Muscle layer of duodenum (tissue), 2 donors: ENCODE measurements at regions not wholly inside any gene's neighbourhood (a gene's known extent, or its start where the extent isn't known, plus 50 kb on each side); places are given as distances from the start of the nearest gene placed in this dataset.

Source experiments
- H3K27ac ChIP-seq: one replicate; pipeline ENCODE4 v1.7.0; 2013; ENCODE audit warnings: mild to moderate bottlenecking, low read length
- H3K27me3 ChIP-seq: one replicate; pipeline ENCODE4 v1.7.0; 2013; ENCODE audit warnings: low read depth, mild to moderate bottlenecking, control low read depth, low read length
- H3K36me3 ChIP-seq, 2 donors: one replicate each; pipeline ENCODE4 v1.7.0; 2013; ENCODE audit warnings: low read length in 2 of 2, control low read depth in 1 of 2, mild to moderate bottlenecking in 1 of 2; ENCODE audit not compliant: insufficient read depth in 2 of 2, control insufficient read depth in 1 of 2
- H3K4me1 ChIP-seq, 2 donors: one replicate each; pipeline ENCODE4 v1.7.0; 2013; ENCODE audit warnings: low read length in 2 of 2, mild to moderate bottlenecking in 2 of 2, control low read depth in 1 of 2, moderate library complexity in 1 of 2; ENCODE audit not compliant: insufficient read depth in 2 of 2, control insufficient read depth in 1 of 2
- H3K4me3 ChIP-seq, 2 donors: one replicate each; pipeline ENCODE4 v1.7.0; 2013; ENCODE audit warnings: low read length in 2 of 2, low read depth in 1 of 2, mild to moderate bottlenecking in 1 of 2
- H3K9me3 ChIP-seq, 2 donors: one replicate each; pipeline ENCODE4 v1.7.0; 2013; ENCODE audit warnings: low read length in 2 of 2, control low read depth in 1 of 2, mild to moderate bottlenecking in 1 of 2; ENCODE audit not compliant: control insufficient read depth in 1 of 2
- donor health status: healthy.

GRCh38 chr3:188082450-188082849, 71.5 kb upstream of the LPP start:
- Histone ChIP-seq H3K4me1 (peaks cover 0 to 4% of the 10 kb centered on the region in 2 donors), H3K4me3 (no peak overlapping the region), H3K27ac (no peak overlapping the region), H3K27me3 (no peaks in the 10 kb centered on the region), H3K36me3 (no peaks in the 10 kb centered on the region), H3K9me3 (no peaks in the 10 kb centered on the region)

DNA sequence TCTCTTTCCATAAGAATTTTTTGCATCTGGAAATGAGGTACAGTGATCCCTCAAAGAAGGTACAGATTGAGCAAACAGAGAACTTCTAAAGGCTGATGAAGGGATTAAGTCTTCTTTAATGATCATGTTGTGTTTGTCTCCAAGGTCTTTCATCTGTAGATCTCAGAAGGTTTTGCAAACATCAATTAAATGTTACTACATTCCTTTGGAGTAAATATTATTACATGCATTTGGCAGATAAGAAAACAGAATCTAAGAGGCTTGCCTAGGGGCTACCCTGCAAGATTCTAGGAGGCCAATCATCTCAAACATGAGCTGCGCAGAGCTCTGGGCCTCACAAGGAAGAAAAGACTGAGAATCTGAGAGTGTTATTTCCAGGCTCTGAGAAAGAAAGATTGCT, 70.9 kb upstream of the LPP start:
- H3K4me1 ChIP-seq, result peaks cover 0 to 4% of the 10 kb centered on the region in 2 donors
- H3K27ac ChIP-seq, result no peak overlapping the region
- H3K27me3 ChIP-seq, result no peaks in the 10 kb centered on the region
- no peaks in the 10 kb centered on the region for H3K36me3 ChIP-seq
- H3K9me3 ChIP-seq, result no peaks in the 10 kb centered on the region
- H3K4me3 ChIP-seq, result no peak overlapping the region

DNA sequence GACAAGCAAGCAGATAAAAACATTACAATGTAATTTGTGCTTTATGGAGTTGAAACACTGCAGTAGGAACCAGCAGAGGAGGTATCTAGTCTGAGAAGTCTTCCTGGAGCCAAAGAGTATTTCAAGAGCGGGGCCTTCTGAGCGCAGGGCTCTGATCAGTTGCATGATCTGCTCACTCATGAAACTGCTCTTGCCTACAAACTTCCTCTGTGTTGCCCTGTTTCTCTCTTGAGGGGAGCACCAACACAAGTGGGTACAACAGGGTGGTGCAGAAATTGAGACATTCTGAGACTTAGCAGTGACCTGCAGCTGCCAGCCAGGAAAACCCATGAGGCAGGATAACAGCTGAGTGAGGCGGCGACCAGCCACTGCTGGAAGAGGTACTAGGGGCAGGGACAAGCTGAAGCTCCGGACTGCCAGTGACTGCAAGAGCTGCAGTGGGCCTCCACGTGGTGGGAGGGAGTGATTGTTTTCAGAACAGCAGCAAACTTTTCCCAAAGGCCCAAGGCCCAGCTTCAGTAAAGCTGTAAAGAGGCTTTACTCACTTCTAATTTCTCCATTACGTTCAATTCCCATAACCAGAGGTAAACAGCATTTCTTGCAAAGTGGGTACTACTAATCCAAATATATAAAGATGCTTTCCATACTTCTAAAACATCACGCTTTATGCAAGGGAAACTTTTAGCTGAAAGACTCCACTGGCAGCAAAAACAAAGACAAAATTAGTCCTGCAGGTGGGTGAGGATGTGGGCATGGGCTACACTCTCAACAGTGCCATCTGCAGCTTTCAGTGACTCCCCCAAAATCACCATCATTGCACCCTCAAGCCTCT, 69.0 kb upstream of the LPP start:
- no peak overlapping the region for H3K4me3 ChIP-seq
- no peak overlapping the region for H3K27ac ChIP-seq
- no peaks in the 10 kb centered on the region for H3K27me3 ChIP-seq
- peaks cover 0 to 4% of the 10 kb centered on the region in 2 donors for H3K4me1 ChIP-seq
- H3K36me3 ChIP-seq, result no peaks in the 10 kb centered on the region
- H3K9me3 ChIP-seq, result no peaks in the 10 kb centered on the region

DNA sequence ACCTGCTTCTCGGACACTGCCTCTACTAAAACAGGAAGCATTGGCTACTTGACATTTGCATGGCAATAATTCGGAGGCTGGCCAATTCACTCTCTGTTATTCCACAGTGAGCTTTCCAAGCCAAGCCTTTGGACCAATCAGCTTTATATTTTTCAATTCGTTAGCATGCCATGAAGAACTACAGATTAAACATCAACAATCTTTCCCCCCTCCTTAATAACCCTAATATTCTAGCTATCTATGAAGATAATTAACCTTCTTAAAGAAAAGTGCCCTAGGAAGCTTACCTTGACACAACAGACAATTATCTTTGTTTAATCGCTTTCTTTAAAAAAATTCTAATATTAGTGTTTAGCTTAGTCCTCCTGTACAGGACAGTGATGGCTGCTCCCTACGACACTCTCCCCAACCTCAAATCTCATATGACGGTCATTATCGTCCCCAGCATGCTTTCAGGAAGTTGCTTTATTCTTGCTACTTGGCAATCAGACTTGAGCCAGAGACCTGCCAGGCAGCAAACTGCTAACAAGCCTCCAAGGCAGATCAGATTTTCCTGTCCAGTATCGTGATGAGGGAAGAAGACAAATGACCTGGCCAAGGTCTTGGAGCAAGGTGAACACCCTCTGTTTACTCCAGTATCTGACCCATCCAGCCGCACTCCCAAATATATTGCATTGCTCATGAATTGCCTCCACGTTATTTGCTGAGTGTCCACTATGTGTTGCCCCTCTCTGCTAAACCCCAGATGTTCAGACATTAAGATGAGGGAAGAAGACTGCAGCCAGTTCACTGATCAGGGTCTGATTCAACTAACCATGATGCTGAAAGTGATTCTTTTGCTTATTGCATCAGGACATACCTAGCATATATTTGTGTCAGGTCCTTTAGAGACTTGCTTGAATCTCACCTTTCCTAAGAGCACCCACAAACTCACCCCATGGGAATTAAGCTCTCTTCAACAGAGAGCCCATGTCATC, 68.1 kb upstream of the LPP start:
- Histone ChIP-seq H3K36me3 (no peaks in the 10 kb centered on the region), H3K4me1 (peaks cover 0 to 4% of the 10 kb centered on the region in 2 donors), H3K9me3 (no peaks in the 10 kb centered on the region), H3K4me3 (no peak overlapping the region), H3K27ac (no peak overlapping the region), H3K27me3 (no peaks in the 10 kb centered on the region)

DNA sequence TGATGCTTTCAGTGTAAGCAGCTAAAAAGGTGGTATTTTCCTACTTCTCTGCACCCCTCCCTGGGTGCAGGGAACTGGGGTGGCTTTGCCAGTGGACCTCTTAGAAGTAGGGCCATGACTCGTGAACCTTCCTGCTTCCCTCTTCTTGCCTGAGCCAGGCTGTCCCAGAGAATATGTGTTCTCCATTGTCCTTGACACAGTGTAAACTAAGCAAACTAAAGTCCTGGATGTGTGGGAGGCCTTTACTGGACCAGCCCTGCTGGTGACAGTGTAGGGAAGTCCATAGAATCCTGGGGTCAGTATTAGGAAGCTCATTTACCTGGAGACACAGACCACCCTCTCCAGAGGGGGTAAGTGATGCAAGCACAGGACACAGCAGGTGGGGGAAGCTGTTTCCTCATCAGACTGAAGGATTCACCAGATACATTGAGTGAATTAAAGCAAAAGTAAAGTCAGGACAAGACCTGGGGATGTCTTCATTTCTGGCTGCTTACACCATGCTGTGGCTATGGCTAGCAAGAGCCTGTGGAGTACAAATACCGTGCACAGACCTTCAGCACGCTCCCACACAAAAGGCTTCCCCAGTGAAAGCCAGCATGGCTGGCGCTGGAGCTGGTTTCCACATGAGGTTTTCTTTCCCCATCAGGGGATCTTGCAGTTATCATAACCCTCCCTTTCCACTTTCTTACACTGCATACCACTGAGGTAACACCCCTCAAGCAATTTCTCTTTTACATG, 64.8 kb upstream of the LPP start:
- Histone ChIP-seq H3K4me1 (no peaks in the 10 kb centered on the region), H3K27ac (no peak overlapping the region), H3K36me3 (no peaks in the 10 kb centered on the region), H3K27me3 (no peaks in the 10 kb centered on the region), H3K9me3 (no peaks in the 10 kb centered on the region), H3K4me3 (no peak overlapping the region)

DNA sequence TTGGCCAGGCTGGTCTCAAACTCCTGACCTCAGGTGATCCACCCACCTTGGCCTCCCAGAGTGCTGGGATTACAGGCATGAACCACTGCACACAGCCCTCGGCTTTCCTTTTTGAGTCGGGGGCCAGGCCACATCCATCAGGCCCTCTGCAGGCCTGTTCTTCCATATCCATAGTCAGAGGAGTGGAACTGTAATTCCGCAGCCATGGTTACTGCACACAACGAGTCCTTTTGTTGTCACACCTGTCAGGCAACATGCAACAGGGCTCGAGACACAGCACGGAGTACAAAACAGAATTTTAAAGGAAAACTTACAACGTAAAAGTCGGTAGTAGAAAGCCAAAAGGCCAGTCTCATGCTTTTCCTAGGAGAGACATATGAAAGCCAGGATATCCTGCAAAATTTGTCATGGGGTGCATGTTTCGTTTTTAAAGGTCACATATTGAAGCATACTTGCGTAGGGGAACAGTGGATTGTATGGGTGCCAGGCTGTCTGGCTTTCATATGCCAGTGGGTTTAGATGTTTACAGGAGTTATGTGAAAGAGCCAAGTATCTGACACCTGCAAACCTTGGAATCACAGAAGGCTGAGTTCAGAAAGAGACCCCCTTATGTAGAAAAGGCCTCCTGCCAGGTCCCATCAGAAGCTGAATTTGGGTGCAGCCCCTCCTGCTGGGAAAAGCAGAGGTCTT, 63.2 kb upstream of the LPP start:
- Histone ChIP-seq H3K4me1 (no peaks in the 10 kb centered on the region), H3K27ac (no peak overlapping the region)

GRCh38 chr3:188091746-188092145, 62.2 kb upstream of the LPP start:
- H3K36me3 ChIP-seq, result no peaks in the 10 kb centered on the region
- no peak overlapping the region for H3K27ac ChIP-seq
- H3K4me1 ChIP-seq, result no peaks in the 10 kb centered on the region
- no peaks in the 10 kb centered on the region for H3K27me3 ChIP-seq
- no peaks in the 10 kb centered on the region for H3K9me3 ChIP-seq
- H3K4me3 ChIP-seq, result no peak overlapping the region

More for the DNA sequence above, 63.2 kb upstream of the LPP start:
- H3K4me3 ChIP-seq, result no peak overlapping the region
- no peaks in the 10 kb centered on the region for H3K9me3 ChIP-seq
- H3K36me3 ChIP-seq, result no peaks in the 10 kb centered on the region
- H3K27me3 ChIP-seq, result no peaks in the 10 kb centered on the region

GRCh38 chr3:188092648-188093047, 61.3 kb upstream of the LPP start:
- H3K4me1 ChIP-seq, result no peaks in the 10 kb centered on the region
- H3K27me3 ChIP-seq, result no peaks in the 10 kb centered on the region
- no peak overlapping the region for H3K4me3 ChIP-seq
- H3K9me3 ChIP-seq, result no peaks in the 10 kb centered on the region
- no peaks in the 10 kb centered on the region for H3K36me3 ChIP-seq
- H3K27ac ChIP-seq, result no peak overlapping the region

GRCh38 chr3:188095431-188095830, 58.5 kb upstream of the LPP start:
- Histone ChIP-seq H3K27me3 (no peaks in the 10 kb centered on the region), H3K9me3 (peaks cover 0 to 1% of the 10 kb centered on the region in 2 donors), H3K4me3 (no peak overlapping the region), H3K4me1 (no peaks in the 10 kb centered on the region), H3K27ac (no peak overlapping the region), H3K36me3 (no peaks in the 10 kb centered on the region)

- Histone ChIP-seq H3K36me3 (no peaks in the 10 kb centered on the region), H3K4me1 (no peaks in the 10 kb centered on the region), H3K27me3 (no peaks in the 10 kb centered on the region), H3K27ac (no peak overlapping the region), H3K4me3 (no peak overlapping the region), H3K9me3 (peaks cover 6 to 12% of the 10 kb centered on the region in 2 donors)
These were observed 56.2 kb upstream of the LPP start for GRCh38 chr3:188097791-188098190.
